Hepatocyte (in vitro differentiated cells): ENCODE measurements at regions not wholly inside any gene's neighbourhood (a gene's known extent, or its start where the extent isn't known, plus 50 kb on each side); places are given as distances from the start of the nearest gene placed in this dataset.

Experiments
- DNase-seq: peaks from one replicate; pipeline ENCODE4 v3.0.0-alpha.2; 2016; ENCODE audit warnings: low spot score
- H2AFZ ChIP-seq: fragments of 200-600 bp; sonication (generic); 2 replicates; pipeline ENCODE4 v1.6.0; 2016; ENCODE audit warnings: antibody characterized with exemption, mild to moderate bottlenecking
- H3K27ac ChIP-seq: fragments of 200-600 bp; sonication (generic); 2 replicates; pipeline ENCODE4 v1.5.1; 2016; ENCODE audit warnings: mild to moderate bottlenecking
- H3K27me3 ChIP-seq: fragments of 200-600 bp; sonication (generic); 2 replicates; pipeline ENCODE4 v1.6.1; 2016
- H3K36me3 ChIP-seq: fragments of 200-600 bp; sonication (generic); replicated peaks from 2 replicates; pipeline ENCODE4 v1.5.1; 2016; ENCODE audit warnings: low read depth; ENCODE audit not compliant: insufficient read depth
- H3K4me1 ChIP-seq: fragments of 200-600 bp; sonication (generic); 2 replicates; pipeline ENCODE4 v1.5.1; 2016; ENCODE audit warnings: mild to moderate bottlenecking, moderate library complexity; ENCODE audit not compliant: insufficient read depth
- H3K4me2 ChIP-seq: fragments of 200-600 bp; sonication (generic); 2 replicates; pipeline ENCODE4 v1.6.0; 2016
- H3K4me3 ChIP-seq: fragments of 200-600 bp; sonication (generic); 2 replicates; pipeline ENCODE4 v1.5.1; 2016; ENCODE audit warnings: mild to moderate bottlenecking
- H3K79me2 ChIP-seq: fragments of 200-600 bp; sonication (generic); 2 replicates; pipeline ENCODE4 v1.6.0; 2017; ENCODE audit warnings: mild to moderate bottlenecking
- H3K9me2 ChIP-seq: fragments of 200-600 bp; sonication (generic); replicated peaks from 2 replicates; pipeline ENCODE4 v1.6.0; 2017; ENCODE audit warnings: mild to moderate bottlenecking; ENCODE audit not compliant: insufficient read depth
- H3K9me3 ChIP-seq: fragments of 200-600 bp; sonication (generic); 2 replicates; pipeline ENCODE4 v1.5.1; 2016; ENCODE audit warnings: low read depth, mild to moderate bottlenecking
- H4K20me1 ChIP-seq: fragments of 200-600 bp; sonication (generic); 2 replicates; pipeline ENCODE4 v1.6.0; 2016; ENCODE audit warnings: mild to moderate bottlenecking; ENCODE audit not compliant: insufficient read depth, poor library complexity, severe bottlenecking
- CTCF ChIP-seq: fragments of 200-600 bp; sonication (generic); IDR thresholded peaks from 2 replicates; pipeline ENCODE4 v1.5.1; 2016; ENCODE audit warnings: antibody characterized with exemption, mild to moderate bottlenecking; ENCODE audit not compliant: poor library complexity
- EZH2 ChIP-seq: fragments of 200-600 bp; sonication (generic); IDR thresholded peaks from 2 replicates; pipeline ENCODE4 v1.6.1; 2016; ENCODE audit warnings: antibody characterized with exemption, mild to moderate bottlenecking, borderline replicate concordance
- EZH2phosphoT487 ChIP-seq: fragments of 200-600 bp; sonication (generic); IDR thresholded peaks from one replicate; pipeline ENCODE4 v1.6.1; 2018; ENCODE audit warnings: antibody characterized with exemption, mild to moderate bottlenecking, low read depth, moderate library complexity; ENCODE audit not compliant: unreplicated experiment, severe bottlenecking
- WGBS: methylation state at CpG from one replicate; pipeline ENCODE4 v1.1.6; 2016; ENCODE audit warnings: low lambda C conversion rate; ENCODE audit errors: missing lambda C conversion rate; 5-methylcytosine and 5-hydroxymethylcytosine counted together

- Histone ChIP-seq H3K79me2 (no peaks in the 10 kb centered on the region), H3K9me2 (no peaks in the 10 kb centered on the region), H2AFZ (no peak overlapping the region), H3K27me3 (peaks cover 2% of the 10 kb centered on the region), H3K4me1 (peaks cover 11% of the 10 kb centered on the region), H3K27ac (no peak overlapping the region), H3K4me2 (no peak overlapping the region), H3K4me3 (no peak overlapping the region), H3K9me3 (no peaks in the 10 kb centered on the region), H3K36me3 (no peaks in the 10 kb centered on the region), H4K20me1 (no peaks in the 10 kb centered on the region)
- WGBS, result 66% methylated on average over 24 of the region's 24 CpGs
- DNase-seq, result no peak
- no peak for TF ChIP-seq EZH2phosphoT487
- TF ChIP-seq EZH2, result no peak
- TF ChIP-seq CTCF, result no peak
Measured at GRCh38 chr22:27540656-27541396, 260.7 kb downstream of the MN1 start.

GRCh38 chr22:27541836-27542235, 259.7 kb downstream of the MN1 start:
- Histone ChIP-seq H3K27ac (no peak overlapping the region), H3K9me3 (no peaks in the 10 kb centered on the region), H3K4me2 (no peak overlapping the region), H3K36me3 (no peaks in the 10 kb centered on the region), H3K9me2 (no peaks in the 10 kb centered on the region), H3K79me2 (no peaks in the 10 kb centered on the region), H2AFZ (no peak overlapping the region), H3K4me1 (peaks cover 11% of the 10 kb centered on the region), H3K27me3 (peaks cover 2% of the 10 kb centered on the region), H3K4me3 (no peak overlapping the region), H4K20me1 (no peaks in the 10 kb centered on the region)
- WGBS, result 72% methylated on average over 14 of the region's 14 CpGs
- TF ChIP-seq EZH2phosphoT487 (no peak), EZH2 (no peak), CTCF (no peak)
- no peak for DNase-seq

- no peak overlapping the region for H3K4me2 ChIP-seq
- DNase-seq, result no peak
- H4K20me1 ChIP-seq, result no peaks in the 10 kb centered on the region
- TF ChIP-seq CTCF (no peak), EZH2phosphoT487 (no peak), EZH2 (no peak)
- no peaks in the 10 kb centered on the region for H3K79me2 ChIP-seq
- no peak overlapping the region for H3K4me3 ChIP-seq
- H3K4me1 ChIP-seq, result peaks cover 5% of the 10 kb centered on the region
- H2AFZ ChIP-seq, result no peak overlapping the region
- no peaks in the 10 kb centered on the region for H3K9me2 ChIP-seq
- no peaks in the 10 kb centered on the region for H3K9me3 ChIP-seq
- WGBS, result 84% methylated on average over 6 of the region's 6 CpGs
- no peak overlapping the region for H3K27ac ChIP-seq
- H3K36me3 ChIP-seq, result no peaks in the 10 kb centered on the region
- peaks cover 2% of the 10 kb centered on the region for H3K27me3 ChIP-seq
Measured at GRCh38 chr22:27542602-27543001, 259.0 kb downstream of the MN1 start.

GRCh38 chr22:27543460-27543859, 258.1 kb downstream of the MN1 start:
- WGBS, result no CpG with 5 or more reads among the region's 2 CpGs
- Histone ChIP-seq H3K4me2 (no peak overlapping the region), H3K27me3 (peaks cover 2% of the 10 kb centered on the region), H3K4me3 (no peak overlapping the region), H3K36me3 (no peaks in the 10 kb centered on the region), H2AFZ (no peak overlapping the region), H3K4me1 (no peaks in the 10 kb centered on the region), H3K9me3 (no peaks in the 10 kb centered on the region), H4K20me1 (no peaks in the 10 kb centered on the region), H3K27ac (no peak overlapping the region), H3K79me2 (no peaks in the 10 kb centered on the region), H3K9me2 (no peaks in the 10 kb centered on the region)
- DNase-seq, result no peak
- no peak for TF ChIP-seq EZH2phosphoT487
- no peak for TF ChIP-seq EZH2
- TF ChIP-seq CTCF, result no peak
